IPS DF 6.9 (cell line): ENCODE measurements at regions not wholly inside any gene's neighbourhood (a gene's known extent, or its start where the extent isn't known, plus 50 kb on each side); places are given as distances from the start of the nearest gene placed in this dataset.

Source experiments
- DNase-seq: peaks from one replicate; pipeline ENCODE4 v3.0.0-alpha.2; 2013; ENCODE audit warnings: low read depth, low spot score
- H3K27ac ChIP-seq: one replicate; pipeline ENCODE4 v1.5.1; 2013; ENCODE audit warnings: low read length, control low read depth
- H3K27me3 ChIP-seq: 2 replicates; pipeline ENCODE4 v1.6.1; 2013; ENCODE audit warnings: mild to moderate bottlenecking, low read length; ENCODE audit not compliant: control insufficient read depth, insufficient read depth
- H3K36me3 ChIP-seq: 2 replicates; pipeline ENCODE4 v1.6.1; 2013; ENCODE audit warnings: low read length; ENCODE audit not compliant: control insufficient read depth, insufficient read depth
- H3K4me1 ChIP-seq: 2 replicates; pipeline ENCODE4 v1.6.1; 2013; ENCODE audit warnings: low read length; ENCODE audit not compliant: control insufficient read depth, insufficient read depth
- H3K4me3 ChIP-seq: 2 replicates; pipeline ENCODE4 v1.5.1; 2013; ENCODE audit warnings: mild to moderate bottlenecking, low read length
- H3K9me3 ChIP-seq: 2 replicates; pipeline ENCODE4 v1.6.1; 2013; ENCODE audit warnings: low read length, inconsistent platforms; ENCODE audit not compliant: control insufficient read depth, insufficient read depth
- WGBS: extraction: QIAGEN DNeasy Blood & Tissue Kit; methylation state at CpG from one replicate; pipeline ENCODE4 v1.1.7; 2013; ENCODE audit warnings: mixed read lengths, missing lambda C conversion rate; ENCODE audit not compliant: insufficient read length, insufficient coverage; 5-methylcytosine and 5-hydroxymethylcytosine counted together

DNA sequence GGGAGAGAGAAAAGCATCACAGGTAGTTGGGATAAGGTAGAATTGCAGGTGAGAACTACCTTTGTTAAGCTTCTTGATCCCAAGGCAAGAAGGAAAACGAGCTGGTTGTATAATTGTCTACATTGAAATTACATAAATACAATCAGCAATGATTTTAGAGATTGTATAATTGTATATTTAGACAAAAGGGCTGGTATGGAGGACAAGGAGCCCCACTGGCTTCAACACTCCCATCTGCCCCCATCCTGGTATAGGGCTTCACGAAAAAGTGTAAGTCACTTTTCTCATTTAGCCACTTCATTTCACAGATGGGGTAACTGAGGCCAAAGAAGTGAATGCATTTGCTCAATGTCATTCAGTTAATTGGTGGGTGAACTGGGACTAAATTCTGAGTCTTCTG lies 103.3 kb downstream of the MYCN start:
- Histone ChIP-seq H3K4me1 (no peaks in the 10 kb centered on the region), H3K9me3 (no peaks in the 10 kb centered on the region), H3K4me3 (no peak overlapping the region), H3K27me3 (no peaks in the 10 kb centered on the region), H3K27ac (no peak overlapping the region), H3K36me3 (no peaks in the 10 kb centered on the region)
- DNase-seq = no peak
- WGBS = no CpG with 5 or more reads among the region's 2 CpGs

DNA sequence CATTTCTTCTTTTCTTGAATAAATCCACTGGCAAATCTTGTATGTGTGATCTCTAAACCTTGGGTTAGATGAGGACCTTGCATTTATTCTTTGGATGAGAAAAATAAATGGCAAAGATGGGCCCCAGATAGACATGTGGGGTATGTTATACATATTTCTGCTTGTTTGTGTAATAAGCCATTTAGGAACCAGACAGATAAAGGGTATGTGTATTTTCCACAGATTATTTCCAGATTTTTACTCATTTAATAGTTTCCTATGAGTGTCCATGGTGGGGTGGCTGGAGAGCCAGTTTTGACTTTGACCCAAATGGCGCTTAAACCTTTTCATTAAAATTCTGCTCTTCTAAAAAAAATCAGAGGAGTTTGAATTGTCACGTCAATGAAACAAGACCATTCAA lies 102.8 kb downstream of the MYCN start:
- WGBS = no CpG with 5 or more reads among the region's 2 CpGs
- no peaks in the 10 kb centered on the region for H3K9me3 ChIP-seq
- no peaks in the 10 kb centered on the region for H3K27me3 ChIP-seq
- no peaks in the 10 kb centered on the region for H3K4me1 ChIP-seq
- DNase-seq = no peak
- H3K27ac ChIP-seq = no peak overlapping the region
- no peak overlapping the region for H3K4me3 ChIP-seq
- no peaks in the 10 kb centered on the region for H3K36me3 ChIP-seq

DNA sequence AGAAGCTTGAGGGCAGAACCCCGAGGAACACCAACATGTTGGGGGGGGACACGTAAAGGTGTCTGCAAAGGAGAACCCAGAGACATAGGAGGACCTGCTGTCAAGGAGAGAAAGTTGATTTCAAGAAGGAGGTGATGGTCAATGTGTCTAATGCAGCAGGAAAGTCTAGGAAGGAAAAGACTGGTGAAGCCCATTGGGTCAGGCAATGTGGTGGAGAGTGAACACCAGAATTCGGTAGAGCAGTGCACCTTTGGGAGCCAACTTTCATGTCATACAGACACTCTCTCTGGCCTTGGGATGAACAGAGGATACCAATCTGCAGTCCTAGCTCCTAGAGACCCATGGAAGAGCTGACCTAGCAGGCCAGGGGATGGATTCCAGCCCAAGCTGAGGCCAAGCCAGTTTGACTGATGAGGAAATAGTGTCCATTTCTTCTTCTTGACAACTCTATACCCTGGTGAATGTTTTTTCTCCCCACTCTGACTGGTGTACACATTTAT lies 101.9 kb downstream of the MYCN start:
- Histone ChIP-seq H3K36me3 (no peaks in the 10 kb centered on the region), H3K4me1 (no peaks in the 10 kb centered on the region), H3K27ac (no peak overlapping the region), H3K27me3 (no peaks in the 10 kb centered on the region), H3K9me3 (no peaks in the 10 kb centered on the region), H3K4me3 (no peak overlapping the region)
- WGBS = no CpG with 5 or more reads among the region's 3 CpGs
- DNase-seq = no peak

- Histone ChIP-seq H3K4me1 (no peaks in the 10 kb centered on the region), H3K36me3 (no peaks in the 10 kb centered on the region), H3K27ac (no peak overlapping the region), H3K4me3 (no peak overlapping the region), H3K27me3 (no peaks in the 10 kb centered on the region), H3K9me3 (no peaks in the 10 kb centered on the region)
- no peak for DNase-seq
- WGBS = no CpG with 5 or more reads among the region's 7 CpGs
Measured at GRCh38 chr2:16040271-16041010, 100.1 kb downstream of the MYCN start.

DNA sequence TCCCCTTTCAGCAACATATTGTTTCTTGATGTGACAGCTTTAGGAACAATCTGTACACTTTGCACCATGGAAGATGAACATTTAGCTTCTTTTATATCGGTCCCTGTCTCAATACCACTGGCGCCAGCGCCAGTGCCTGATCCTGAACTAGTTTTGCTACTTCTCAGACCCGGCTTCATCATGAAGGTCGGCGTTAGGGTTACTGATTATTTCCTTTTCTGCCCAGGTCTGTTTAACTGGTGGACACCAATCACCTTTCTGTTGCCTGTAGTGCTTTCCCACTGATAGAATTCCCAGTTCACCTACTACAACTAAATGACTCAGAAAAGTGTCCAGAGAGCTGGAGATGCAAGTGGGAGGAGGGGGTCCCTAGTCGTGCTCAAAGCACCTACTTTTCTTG lies 99.5 kb downstream of the MYCN start:
- no peak for DNase-seq
- H3K36me3 ChIP-seq = no peaks in the 10 kb centered on the region
- H3K4me1 ChIP-seq = no peaks in the 10 kb centered on the region
- H3K9me3 ChIP-seq = no peaks in the 10 kb centered on the region
- H3K4me3 ChIP-seq = no peak overlapping the region
- H3K27me3 ChIP-seq = no peaks in the 10 kb centered on the region
- H3K27ac ChIP-seq = no peak overlapping the region
- WGBS = no CpG with 5 or more reads among the region's 7 CpGs

DNA sequence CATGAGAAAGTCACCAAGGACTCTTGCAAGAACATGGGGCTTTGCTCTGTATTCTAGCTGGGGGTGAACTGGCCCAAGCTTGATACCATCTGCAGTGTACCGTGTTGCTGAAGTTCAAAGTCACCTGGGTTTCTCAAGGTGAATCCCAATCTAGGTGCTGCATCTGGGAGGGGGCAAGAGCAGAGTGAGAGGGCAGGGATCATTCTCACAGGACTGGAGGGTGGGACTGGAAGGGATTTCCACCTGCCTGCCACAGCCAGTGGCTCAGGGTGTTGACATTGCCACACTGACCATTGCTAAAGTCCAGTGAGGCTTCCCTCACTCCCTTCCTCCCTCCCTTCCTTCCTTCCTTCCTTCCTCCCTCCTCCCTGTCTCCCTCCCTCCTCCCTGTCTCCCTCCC lies 98.7 kb downstream of the MYCN start:
- H3K4me3 ChIP-seq = no peak overlapping the region
- no peaks in the 10 kb centered on the region for H3K27me3 ChIP-seq
- no CpG with 5 or more reads among the region's 1 CpG for WGBS
- peaks cover 1% of the 10 kb centered on the region; the same call in 1 of the 2 replicates for H3K4me1 ChIP-seq
- DNase-seq = no peak
- H3K27ac ChIP-seq = no peak overlapping the region
- no peaks in the 10 kb centered on the region for H3K36me3 ChIP-seq
- no peaks in the 10 kb centered on the region for H3K9me3 ChIP-seq

GRCh38 chr2:16038621-16039020 lies 98.3 kb downstream of the MYCN start:
- Histone ChIP-seq H3K27ac (no peak overlapping the region), H3K27me3 (no peaks in the 10 kb centered on the region), H3K9me3 (no peaks in the 10 kb centered on the region), H3K36me3 (no peaks in the 10 kb centered on the region), H3K4me3 (no peak overlapping the region), H3K4me1 (peaks cover 1% of the 10 kb centered on the region; the same call in 1 of the 2 replicates)
- no peak for DNase-seq
- whole genome bisulfite sequencing = no CpG with 5 or more reads among the region's 11 CpGs

DNA sequence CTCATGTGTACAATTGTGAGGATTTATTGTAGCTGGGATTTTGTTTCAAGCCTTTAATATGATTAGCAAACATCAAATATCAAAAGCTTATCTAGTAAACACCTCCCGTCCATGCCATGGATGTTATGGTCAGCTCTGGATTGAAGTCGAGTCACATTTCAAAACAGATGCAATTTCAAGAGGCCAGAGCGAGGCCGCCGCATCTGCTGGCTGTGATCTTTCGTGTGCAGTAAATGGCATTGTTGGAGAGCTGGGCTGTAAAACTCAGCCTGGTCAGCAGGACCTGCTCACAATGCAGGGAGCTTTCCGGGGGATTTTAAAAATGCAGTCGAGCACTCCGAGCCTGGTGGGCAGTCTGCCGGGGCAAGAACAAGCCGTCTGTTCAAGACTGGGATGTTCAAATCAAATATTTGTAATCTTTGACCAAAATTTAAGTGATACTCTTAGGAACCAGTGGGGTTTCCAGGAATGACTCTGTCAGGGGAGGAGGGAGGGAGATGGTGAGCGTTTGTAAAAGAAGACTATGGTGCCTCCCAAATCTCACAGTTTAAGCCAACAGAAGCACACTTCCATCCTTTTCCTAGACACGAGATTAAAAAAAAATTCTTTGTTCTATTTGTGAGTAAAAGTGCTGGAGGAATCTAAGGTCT lies 97.6 kb downstream of the MYCN start:
- no peaks in the 10 kb centered on the region for H3K36me3 ChIP-seq
- no peaks in the 10 kb centered on the region for H3K9me3 ChIP-seq
- no peaks in the 10 kb centered on the region for H3K27me3 ChIP-seq
- H3K27ac ChIP-seq = no peak overlapping the region
- no CpG with 5 or more reads among the region's 13 CpGs for WGBS
- peaks cover 1% of the 10 kb centered on the region; the same call in 1 of the 2 replicates for H3K4me1 ChIP-seq
- no peak overlapping the region for H3K4me3 ChIP-seq
- DNase-seq = no peak

GRCh38 chr2:16036951-16037350 lies 96.6 kb downstream of the MYCN start:
- peaks cover 1% of the 10 kb centered on the region; the same call in 1 of the 2 replicates for H3K4me1 ChIP-seq
- WGBS = no CpG with 5 or more reads among the region's 3 CpGs
- H3K27ac ChIP-seq = no peak overlapping the region
- H3K9me3 ChIP-seq = no peaks in the 10 kb centered on the region
- H3K27me3 ChIP-seq = no peaks in the 10 kb centered on the region
- no peaks in the 10 kb centered on the region for H3K36me3 ChIP-seq
- DNase-seq = no peak
- H3K4me3 ChIP-seq = no peak overlapping the region

GRCh38 chr2:16035747-16036745 lies 95.7 kb downstream of the MYCN start:
- WGBS = no CpG with 5 or more reads among the region's 11 CpGs
- Histone ChIP-seq H3K36me3 (no peaks in the 10 kb centered on the region), H3K4me3 (no peak overlapping the region), H3K9me3 (no peaks in the 10 kb centered on the region), H3K27me3 (no peaks in the 10 kb centered on the region), H3K27ac (no peak overlapping the region), H3K4me1 (peaks cover 1% of the 10 kb centered on the region; the same call in 1 of the 2 replicates)
- DNase-seq = no peak
